ENCODE measurements at regions not wholly inside any gene's neighbourhood (a gene's known extent, or its start where the extent isn't known, plus 50 kb on each side); places are given as distances from the start of the nearest gene placed in this dataset.

DNA sequence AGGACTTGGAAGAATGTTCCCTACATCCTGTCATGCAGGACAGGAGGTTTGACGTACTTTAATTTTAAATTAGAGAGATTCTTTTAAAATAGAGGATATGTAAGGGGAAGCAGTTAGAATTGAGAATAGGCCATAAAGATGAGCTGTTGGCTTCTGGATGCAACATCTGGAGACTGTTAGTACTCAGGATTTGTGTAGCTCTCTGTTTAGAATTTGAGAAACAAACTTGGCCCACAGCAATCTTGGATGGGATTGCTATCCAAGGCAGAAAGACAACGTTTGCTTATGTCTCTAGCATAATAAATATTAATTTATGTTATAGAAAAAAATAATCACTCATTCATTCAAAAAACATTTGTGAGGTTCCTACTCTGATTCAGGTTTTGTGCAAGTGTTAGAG is 398.4 kb upstream of the NOVA1 start:
- TF ChIP-seq, protein P1, sequence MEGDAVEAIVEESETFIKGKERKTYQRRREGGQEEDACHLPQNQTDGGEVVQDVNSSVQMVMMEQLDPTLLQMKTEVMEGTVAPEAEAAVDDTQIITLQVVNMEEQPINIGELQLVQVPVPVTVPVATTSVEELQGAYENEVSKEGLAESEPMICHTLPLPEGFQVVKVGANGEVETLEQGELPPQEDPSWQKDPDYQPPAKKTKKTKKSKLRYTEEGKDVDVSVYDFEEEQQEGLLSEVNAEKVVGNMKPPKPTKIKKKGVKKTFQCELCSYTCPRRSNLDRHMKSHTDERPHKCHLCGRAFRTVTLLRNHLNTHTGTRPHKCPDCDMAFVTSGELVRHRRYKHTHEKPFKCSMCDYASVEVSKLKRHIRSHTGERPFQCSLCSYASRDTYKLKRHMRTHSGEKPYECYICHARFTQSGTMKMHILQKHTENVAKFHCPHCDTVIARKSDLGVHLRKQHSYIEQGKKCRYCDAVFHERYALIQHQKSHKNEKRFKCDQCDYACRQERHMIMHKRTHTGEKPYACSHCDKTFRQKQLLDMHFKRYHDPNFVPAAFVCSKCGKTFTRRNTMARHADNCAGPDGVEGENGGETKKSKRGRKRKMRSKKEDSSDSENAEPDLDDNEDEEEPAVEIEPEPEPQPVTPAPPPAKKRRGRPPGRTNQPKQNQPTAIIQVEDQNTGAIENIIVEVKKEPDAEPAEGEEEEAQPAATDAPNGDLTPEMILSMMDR (IDR thresholded peaks at IDR 0.05): no peak
- no peak for TF ChIP-seq POLR2A (IDR thresholded peaks at IDR 0.05)

Measured in heart left ventricle (tissue), 13 donors.